ENCODE measurements at regions not wholly inside any gene's neighbourhood (a gene's known extent, or its start where the extent isn't known, plus 50 kb on each side); places are given as distances from the start of the nearest gene placed in this dataset.
"Not testable (repeated sequence)": the region's sequence is repeated elsewhere in the genome, so short reads cannot be mapped to it uniquely, and the experiment has no call there.

GRCh38 chr10:22825841-22826240 is 102.0 kb upstream of the ARMC3 start:
- DNase-seq: no peak

DNA sequence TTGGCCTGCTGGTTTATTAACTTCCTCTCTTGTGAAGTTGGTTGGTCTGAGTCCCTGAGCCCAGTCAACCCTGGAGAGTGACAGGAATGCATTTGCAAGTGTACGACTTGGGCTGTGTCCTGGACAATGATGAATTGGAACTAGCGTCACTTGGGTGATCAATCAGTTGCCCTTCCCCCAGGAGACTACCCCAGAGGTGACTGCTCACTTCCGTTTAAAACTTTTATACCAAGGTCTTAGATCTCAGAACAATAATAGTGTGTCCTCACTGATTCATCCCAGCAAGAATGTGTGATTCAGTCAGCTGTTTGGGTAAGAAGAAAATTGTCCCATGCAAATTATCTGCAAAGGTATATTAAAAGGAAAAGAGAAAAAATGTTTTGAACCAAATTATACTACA is 102.9 kb upstream of the ARMC3 start:
- no peak for DNase-seq

- DNase-seq: no peak
These were observed 103.3 kb upstream of the ARMC3 start for GRCh38 chr10:22824520-22824919.

- no peak for DNase-seq
These were observed 104.7 kb upstream of the ARMC3 start for GRCh38 chr10:22823109-22823508.

DNA sequence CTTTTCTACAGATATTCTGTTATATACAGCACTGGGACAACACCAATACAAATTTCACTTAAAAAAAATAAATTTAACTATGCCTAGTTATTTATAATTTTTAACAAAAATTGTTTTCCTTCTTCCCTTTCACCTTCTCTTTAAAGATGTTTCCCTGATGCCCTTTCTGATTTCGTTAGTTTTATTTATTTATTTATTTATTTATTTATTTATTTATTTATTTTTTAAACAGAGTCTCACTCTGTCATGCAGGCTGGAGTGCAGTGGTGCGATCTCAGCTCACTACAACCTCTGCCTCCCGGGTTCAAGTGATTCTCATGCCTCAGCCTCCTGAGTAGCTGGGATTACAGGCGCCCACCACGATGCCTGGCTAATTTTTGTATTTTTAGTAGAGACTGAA is 105.9 kb upstream of the ARMC3 start:
- not testable (repeated sequence) for DNase-seq

- no peak for DNase-seq
These were observed 106.4 kb upstream of the ARMC3 start for GRCh38 chr10:22821501-22821900.

DNA sequence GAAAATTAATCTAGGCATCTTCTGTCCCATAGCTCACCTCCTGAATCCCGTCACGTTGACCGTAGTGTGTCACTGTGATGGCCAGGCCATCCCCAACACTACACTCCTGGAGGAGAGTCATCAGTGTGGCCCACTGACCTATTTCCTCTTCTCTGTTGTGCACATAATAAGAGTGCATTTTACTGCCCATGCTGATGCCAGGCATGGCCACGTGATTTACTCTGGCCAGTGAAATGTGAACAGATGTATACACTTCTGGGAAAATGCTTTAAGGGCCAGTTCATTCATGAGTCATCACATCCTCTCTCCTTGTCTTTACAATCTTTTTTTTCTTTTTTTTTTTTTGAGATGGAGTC is 101.9 kb upstream of the PIP4K2A start:
- peak in 1 of 58 donors; percentile 13 for DNase-seq

DNA sequence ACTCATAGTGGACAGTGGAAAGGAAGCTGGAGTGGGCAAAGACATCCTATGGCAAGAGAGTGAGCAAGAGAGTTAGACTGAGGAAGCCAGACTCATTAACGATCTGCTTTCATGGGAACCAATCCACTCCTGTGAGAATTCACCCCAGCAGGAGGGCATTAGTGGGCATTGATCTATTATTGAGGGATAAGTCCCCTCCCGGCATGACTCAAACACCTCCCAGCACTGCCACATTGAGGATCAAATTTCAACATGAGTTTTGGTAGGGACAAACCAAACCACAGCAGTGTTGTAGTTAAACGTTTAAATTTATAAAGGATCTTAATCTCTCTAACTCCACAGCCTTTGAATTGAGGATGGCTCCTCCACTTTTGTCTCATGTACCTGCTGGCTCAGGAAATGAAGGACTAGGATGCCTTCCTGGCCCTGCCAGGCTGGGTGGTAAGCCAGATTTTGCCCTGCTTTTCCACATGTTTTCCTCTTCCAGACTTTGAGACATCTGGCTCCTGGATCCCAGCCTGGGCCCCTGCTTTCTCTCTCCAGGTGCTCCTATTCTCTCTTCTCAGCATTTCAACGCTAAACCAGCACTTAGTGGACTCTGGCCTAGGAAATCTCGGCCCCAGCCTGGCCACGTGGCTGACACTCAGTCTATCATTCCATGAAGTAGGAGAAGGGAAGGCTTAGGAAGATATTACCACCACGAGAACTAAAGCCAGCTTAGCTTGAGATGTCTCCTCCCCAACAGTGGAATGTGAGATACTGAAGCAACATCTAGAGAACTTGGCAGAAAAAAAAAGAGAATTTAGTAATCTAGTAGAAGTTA is 96.5 kb upstream of the PIP4K2A start:
- DNase-seq: no peak

DNA sequence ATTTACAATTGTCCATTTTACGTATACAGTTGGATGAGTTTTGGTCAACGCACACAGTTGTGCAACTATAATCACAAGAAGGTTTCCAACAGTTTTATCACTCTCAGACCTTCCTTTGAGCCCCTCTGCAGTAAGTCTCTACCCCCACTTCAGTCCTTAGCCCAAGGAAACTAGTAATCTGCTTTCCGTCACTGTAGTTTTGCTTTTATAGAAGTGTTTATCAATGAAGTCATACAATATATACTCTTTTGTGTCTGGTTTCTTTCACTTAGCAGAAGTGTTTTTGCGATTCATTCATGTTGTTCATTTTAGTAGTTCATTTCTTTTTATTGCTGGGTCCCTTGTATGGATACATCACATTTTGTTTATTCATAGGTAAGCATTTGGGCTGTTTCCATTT is 92.9 kb upstream of the PIP4K2A start:
- DNase-seq: no peak

DNA sequence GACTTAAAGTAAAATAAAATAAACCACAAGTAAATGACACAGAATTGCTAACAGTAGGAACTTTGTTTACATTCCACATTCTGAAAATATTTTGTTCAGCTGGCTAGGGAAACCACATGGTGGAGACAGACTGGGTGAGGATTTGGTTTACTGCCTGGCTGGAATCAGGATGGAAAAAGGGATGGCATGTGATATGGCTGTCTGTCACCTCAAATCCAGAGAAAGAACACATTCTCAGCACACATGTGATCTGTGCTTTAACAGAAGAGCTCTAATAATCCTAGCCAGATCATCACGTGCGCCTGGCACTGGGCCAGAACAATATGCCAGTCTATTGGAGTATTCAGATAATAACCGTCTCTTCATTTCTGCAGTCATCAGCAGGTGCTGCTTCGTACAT is 90.9 kb upstream of the PIP4K2A start:
- peak in 43 of 58 donors; percentile 6 to 90 (median 34) for DNase-seq

GRCh38 chr10:22803261-22803885 is 89.0 kb upstream of the PIP4K2A start:
- DNase-seq: no peak

GRCh38 chr10:22801785-22802184 is 87.4 kb upstream of the PIP4K2A start:
- no peak for DNase-seq

- not testable (repeated sequence) for DNase-seq
These were observed 83.4 kb upstream of the PIP4K2A start for GRCh38 chr10:22797796-22798195.

DNA sequence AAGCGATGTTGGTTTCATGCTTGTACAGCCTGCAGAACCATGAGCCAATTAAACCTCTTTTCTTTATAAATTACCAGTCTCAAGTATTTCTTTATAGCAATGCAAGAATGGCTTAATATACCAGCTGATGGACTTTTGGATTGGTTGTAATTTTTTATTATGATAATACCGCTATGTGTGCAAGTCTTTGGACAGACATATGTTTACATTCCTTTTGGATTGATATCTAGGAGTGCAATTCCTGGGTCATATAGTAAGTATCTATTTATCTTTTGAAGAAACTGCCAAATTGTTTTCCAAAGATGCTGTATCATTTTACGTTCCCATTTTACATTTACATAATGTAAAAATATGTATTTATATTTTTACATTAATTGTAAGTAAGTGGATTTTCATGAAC is 81.2 kb upstream of the PIP4K2A start:
- DNase-seq: no peak

DNA sequence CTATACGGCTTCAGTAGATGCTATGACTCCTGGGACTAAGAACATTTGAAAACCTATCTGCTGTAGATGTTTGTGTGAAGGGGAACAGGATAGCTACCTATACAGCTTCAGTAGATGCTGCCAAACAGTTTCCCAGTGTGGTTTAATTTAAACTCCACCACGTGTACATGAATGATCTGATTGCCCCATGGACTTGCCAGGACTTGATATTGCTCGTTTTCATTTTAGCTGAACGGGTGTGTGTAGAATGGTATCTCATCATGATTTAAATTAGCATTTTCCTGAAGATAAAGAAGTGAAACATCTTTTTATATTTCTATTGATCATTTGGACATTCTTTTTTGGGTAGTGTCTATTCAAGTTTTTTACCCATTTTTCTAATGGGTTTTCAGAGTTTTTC is 77.8 kb upstream of the PIP4K2A start:
- DNase-seq: no peak

GRCh38 chr10:22791665-22792064 is 77.3 kb upstream of the PIP4K2A start:
- no peak for DNase-seq

- DNase-seq: no peak
These were observed 70.3 kb upstream of the PIP4K2A start for GRCh38 chr10:22784668-22785067.

DNA sequence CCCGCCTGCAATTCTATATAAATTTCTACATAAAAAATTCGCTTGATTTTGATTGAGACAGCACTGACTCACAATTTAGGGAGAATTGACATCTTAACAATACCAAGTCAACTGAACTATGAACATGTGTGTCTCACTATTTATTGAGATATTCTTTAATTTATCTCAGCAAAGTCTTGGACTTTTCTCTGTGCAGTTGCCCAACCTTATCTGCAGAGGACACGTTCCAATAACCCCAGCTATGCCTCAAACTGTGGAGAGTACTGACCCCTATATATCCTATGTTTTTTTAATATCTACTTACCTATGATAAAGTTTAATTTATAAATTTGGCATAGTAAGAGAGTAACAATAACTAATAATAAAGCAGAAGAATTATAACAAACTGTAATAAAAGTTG is 69.4 kb upstream of the PIP4K2A start:
- DNase-seq: no peak

DNA sequence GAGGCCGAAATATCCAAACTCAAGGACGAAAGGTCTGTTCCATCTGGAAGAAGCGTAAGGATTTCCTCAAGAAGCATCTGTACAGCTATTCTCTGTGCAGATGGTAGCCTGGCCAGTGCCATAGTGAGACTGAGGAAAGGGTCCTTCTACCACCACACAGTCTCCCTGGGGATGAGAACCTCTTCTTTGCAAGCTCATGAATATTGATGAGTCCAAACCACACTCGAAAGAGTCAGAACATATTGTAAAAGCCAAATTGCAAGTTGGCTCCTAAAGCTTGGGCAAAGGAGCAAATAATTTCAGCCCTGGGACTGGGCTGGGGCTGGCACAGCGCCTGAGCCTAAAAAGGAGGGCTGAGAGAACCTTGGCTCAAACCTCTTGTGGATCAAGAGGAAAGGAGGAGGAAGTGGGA is 66.1 kb upstream of the PIP4K2A start:
- peak in 35 of 58 donors; percentile 3 to 73 (median 30) for DNase-seq

DNA sequence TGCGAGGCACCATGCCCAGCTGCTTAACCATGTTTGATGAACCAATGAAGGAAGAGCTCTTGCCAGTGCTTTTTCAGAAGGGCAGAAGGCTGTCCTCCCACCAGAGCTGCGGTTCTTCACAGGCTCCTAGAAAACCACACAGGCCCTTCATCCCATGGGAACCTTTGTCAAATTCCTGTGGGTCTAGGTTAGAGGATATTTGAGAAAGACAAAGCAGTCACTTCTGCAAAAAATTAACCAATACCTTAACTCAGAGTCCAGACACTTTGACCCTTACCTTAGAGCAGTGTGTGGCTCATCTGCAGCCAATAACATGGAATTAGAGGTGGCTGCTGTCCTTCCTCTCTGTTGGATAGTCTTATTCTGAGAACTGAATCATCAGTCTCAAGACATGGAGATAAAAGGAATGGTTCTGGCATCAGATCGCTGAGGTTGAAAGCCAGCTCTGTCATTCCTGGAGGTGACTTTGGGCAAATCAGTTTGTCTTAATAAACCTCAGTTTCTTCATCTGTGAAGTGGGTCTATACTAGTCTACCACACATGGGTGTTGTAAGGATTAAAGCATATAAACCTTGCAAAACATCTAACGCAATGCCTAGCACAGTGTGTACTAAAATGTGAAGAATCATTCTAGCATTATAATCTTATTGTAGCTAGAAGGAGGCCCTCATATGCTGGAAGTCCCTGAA is 65.1 kb upstream of the PIP4K2A start:
- no peak for DNase-seq

DNA sequence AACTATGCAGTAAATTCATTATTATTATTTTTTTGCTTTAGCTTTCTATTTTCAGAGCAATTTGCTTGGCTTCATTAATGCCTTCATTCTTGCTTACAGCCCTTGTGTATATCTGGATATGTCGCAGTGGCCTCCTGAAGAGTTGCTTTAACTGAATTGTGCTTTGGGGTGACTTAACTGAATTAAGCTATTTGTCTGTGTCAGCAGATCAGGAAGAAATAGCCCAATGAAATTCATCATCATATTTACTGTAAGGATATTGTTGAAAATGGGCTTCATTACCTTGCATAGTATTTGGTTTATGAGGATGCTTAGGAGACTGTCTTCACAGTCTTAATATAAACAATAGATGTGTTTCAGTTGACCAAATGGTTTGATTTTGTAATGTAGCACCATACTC is 59.7 kb upstream of the PIP4K2A start:
- no peak for DNase-seq

GRCh38 chr10:22771631-22772030 is 57.3 kb upstream of the PIP4K2A start:
- not testable (repeated sequence) for DNase-seq

GRCh38 chr10:22770270-22770669 is 55.9 kb upstream of the PIP4K2A start:
- DNase-seq: no peak

Data from anterior cingulate cortex (tissue), 58 donors.